ENCODE measurements at regions not wholly inside any gene's neighbourhood (a gene's known extent, or its start where the extent isn't known, plus 50 kb on each side); places are given as distances from the start of the nearest gene placed in this dataset.

GRCh38 chr16:22671301-22672076 lies 142.5 kb upstream of the HS3ST2 start:
- Histone ChIP-seq H3K27ac (ENCODE audit: low read depth in 2 of 2, low read length in 2 of 2) (no peak overlapping the region), H3K4me1 (ENCODE audit: control insufficient read depth in 2 of 3, insufficient read depth in 2 of 3, low read depth in 1 of 3, low read length in 3 of 3) (no peaks in the 10 kb centered on the region)

GRCh38 chr16:22672830-22673210 lies 141.1 kb upstream of the HS3ST2 start:
- no peak overlapping the region for H3K27ac ChIP-seq (ENCODE audit: low read depth in 2 of 2, low read length in 2 of 2)
- DNase-seq (no peak), FAIRE-seq (no peak)
- intact Hi-C loops (cut with DNase I) = no loop called here
- no peak for TF ChIP-seq CTCF (IDR thresholded peaks at IDR 0.05; ENCODE audit: borderline replicate concordance, extremely low read depth, insufficient read depth)
- no peaks in the 10 kb centered on the region for H3K4me1 ChIP-seq (ENCODE audit: control insufficient read depth in 2 of 3, insufficient read depth in 2 of 3, low read depth in 1 of 3, low read length in 3 of 3)
- no peaks in the 10 kb centered on the region for H3K27me3 ChIP-seq (ENCODE audit: control insufficient read depth, insufficient read depth, low read length)
- H3K36me3 ChIP-seq (ENCODE audit: control insufficient read depth in 2 of 3, insufficient read depth in 3 of 3, low read length in 3 of 3) = no peaks in the 10 kb centered on the region
- no peak overlapping the region for H3K9ac ChIP-seq (ENCODE audit: low read length in 3 of 3)
- H3K9me3 ChIP-seq (ENCODE audit: control insufficient read depth in 2 of 3, insufficient read depth in 1 of 3, low read length in 3 of 3) = no peaks in the 10 kb centered on the region
- no peak overlapping the region for H3K4me3 ChIP-seq (ENCODE audit: low read length in 3 of 3)

More at GRCh38 chr16:22671301-22672076, 142.5 kb upstream of the HS3ST2 start:
- intact Hi-C loops (cut with DNase I) = no loop called here
- DNase-seq = no peak
- FAIRE-seq = no peak
- no peaks in the 10 kb centered on the region for H3K36me3 ChIP-seq (ENCODE audit: control insufficient read depth in 2 of 3, insufficient read depth in 3 of 3, low read length in 3 of 3)
- no peak for TF ChIP-seq CTCF (IDR thresholded peaks at IDR 0.05; ENCODE audit: borderline replicate concordance, extremely low read depth, insufficient read depth)
- H3K9ac ChIP-seq (ENCODE audit: low read length in 3 of 3) = no peak overlapping the region
- no peaks in the 10 kb centered on the region for H3K9me3 ChIP-seq (ENCODE audit: control insufficient read depth in 2 of 3, insufficient read depth in 1 of 3, low read length in 3 of 3)
- H3K27me3 ChIP-seq (ENCODE audit: control insufficient read depth, insufficient read depth, low read length) = no peaks in the 10 kb centered on the region
- H3K4me3 ChIP-seq (ENCODE audit: low read length in 3 of 3) = no peak overlapping the region

GRCh38 chr16:22673421-22673831 lies 140.5 kb upstream of the HS3ST2 start:
- Histone ChIP-seq H3K4me3 (ENCODE audit: low read length in 3 of 3) (no peak overlapping the region), H3K9me3 (ENCODE audit: control insufficient read depth in 2 of 3, insufficient read depth in 1 of 3, low read length in 3 of 3) (no peaks in the 10 kb centered on the region), H3K36me3 (ENCODE audit: control insufficient read depth in 2 of 3, insufficient read depth in 3 of 3, low read length in 3 of 3) (no peaks in the 10 kb centered on the region), H3K4me1 (ENCODE audit: control insufficient read depth in 2 of 3, insufficient read depth in 2 of 3, low read depth in 1 of 3, low read length in 3 of 3) (no peaks in the 10 kb centered on the region), H3K27ac (ENCODE audit: low read depth in 2 of 2, low read length in 2 of 2) (no peak overlapping the region), H3K27me3 (ENCODE audit: control insufficient read depth, insufficient read depth, low read length) (no peaks in the 10 kb centered on the region), H3K9ac (ENCODE audit: low read length in 3 of 3) (no peak overlapping the region)
- no peak for FAIRE-seq
- TF ChIP-seq CTCF (IDR thresholded peaks at IDR 0.05; ENCODE audit: borderline replicate concordance, extremely low read depth, insufficient read depth) = no peak
- intact Hi-C loops (cut with DNase I) = no loop called here
- DNase-seq = no peak

GRCh38 chr16:22674832-22675191 lies 139.2 kb upstream of the HS3ST2 start:
- Histone ChIP-seq H3K4me1 (ENCODE audit: control insufficient read depth in 2 of 3, insufficient read depth in 2 of 3, low read depth in 1 of 3, low read length in 3 of 3) (no peaks in the 10 kb centered on the region), H3K27ac (ENCODE audit: low read depth in 2 of 2, low read length in 2 of 2) (no peak overlapping the region), H3K9ac (ENCODE audit: low read length in 3 of 3) (no peak overlapping the region), H3K36me3 (ENCODE audit: control insufficient read depth in 2 of 3, insufficient read depth in 3 of 3, low read length in 3 of 3) (no peaks in the 10 kb centered on the region), H3K9me3 (ENCODE audit: control insufficient read depth in 2 of 3, insufficient read depth in 1 of 3, low read length in 3 of 3) (no peaks in the 10 kb centered on the region), H3K4me3 (ENCODE audit: low read length in 3 of 3) (no peak overlapping the region), H3K27me3 (ENCODE audit: control insufficient read depth, insufficient read depth, low read length) (no peaks in the 10 kb centered on the region)
- TF ChIP-seq CTCF (IDR thresholded peaks at IDR 0.05; ENCODE audit: borderline replicate concordance, extremely low read depth, insufficient read depth) = no peak
- intact Hi-C loops (cut with DNase I) = no loop called here
- DNase-seq (no peak), FAIRE-seq (no peak)

All from kidney (tissue), 13 donors.